Esophagus squamous epithelium (tissue), 4 donors: ENCODE measurements at regions not wholly inside any gene's neighbourhood (a gene's known extent, or its start where the extent isn't known, plus 50 kb on each side); places are given as distances from the start of the nearest gene placed in this dataset.

Experiments used
- POLR2A ChIP-seq, 4 donors: fragments of 450-650 bp; IDR thresholded peaks; one replicate each; pipeline ENCODE4 v1.6.1; 2017; ENCODE audit warnings: antibody characterized with exemption in 4 of 4, mild to moderate bottlenecking in 4 of 4, moderate library complexity in 3 of 4
- TF ChIP-seq, protein P1 (sequence below), 6 experiments: fragments of 450-650 bp in 4 of 6; fragments of 200-600 bp in 2 of 6; sonication (generic) in 2 of 6; IDR thresholded peaks; one replicate each; pipeline ENCODE4 v1.5.1; 2016 to 2019; ENCODE audit warnings: antibody characterized with exemption in 6 of 6, mild to moderate bottlenecking in 4 of 6, moderate library complexity in 4 of 6

DNA sequence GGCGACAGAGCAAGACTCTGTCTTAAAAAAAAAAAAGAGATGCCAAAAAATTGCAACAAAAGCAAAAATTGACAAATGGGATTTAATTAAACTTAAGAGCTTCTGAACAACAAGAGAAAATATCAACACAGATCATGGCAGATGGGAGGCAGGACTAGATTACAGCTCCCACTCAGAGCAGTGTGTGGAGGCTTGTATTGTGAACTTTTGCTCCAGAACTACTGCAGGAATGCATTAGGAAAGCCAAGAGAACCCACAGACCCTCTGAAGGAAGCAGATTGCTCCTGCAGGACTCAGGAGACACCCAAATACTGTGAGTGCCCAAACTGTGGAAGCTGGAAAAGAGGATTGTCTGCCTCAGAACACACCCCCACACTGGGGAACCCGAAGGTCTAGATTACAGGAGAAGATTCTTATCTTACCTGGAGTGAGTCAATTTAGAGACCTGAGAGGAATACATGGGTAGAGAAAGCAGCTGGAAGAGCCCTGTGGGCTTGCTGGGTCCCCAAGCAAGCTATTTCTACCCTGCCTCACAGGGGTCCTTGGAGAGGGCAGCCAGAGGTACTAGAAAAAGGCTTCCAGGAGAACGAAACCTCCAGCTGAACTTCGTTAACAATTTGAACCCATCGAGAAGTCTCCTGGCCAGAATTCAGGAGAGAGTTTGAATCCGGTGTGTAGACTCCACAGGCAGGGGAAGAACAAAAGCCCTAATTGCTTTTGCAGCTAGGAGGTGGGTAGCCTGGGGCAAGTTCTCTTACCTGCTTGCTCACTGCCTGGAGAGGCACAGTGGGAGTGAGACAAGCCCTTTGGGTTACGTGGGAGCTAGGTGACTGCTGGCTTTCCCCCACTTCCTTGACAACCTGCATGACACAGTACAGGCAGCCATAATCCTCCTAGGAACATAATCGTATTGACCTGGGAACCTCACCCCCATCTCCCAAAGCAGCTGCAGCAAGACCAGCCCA is 593.4 kb upstream of the RGMB start:
- TF ChIP-seq, protein P1, sequence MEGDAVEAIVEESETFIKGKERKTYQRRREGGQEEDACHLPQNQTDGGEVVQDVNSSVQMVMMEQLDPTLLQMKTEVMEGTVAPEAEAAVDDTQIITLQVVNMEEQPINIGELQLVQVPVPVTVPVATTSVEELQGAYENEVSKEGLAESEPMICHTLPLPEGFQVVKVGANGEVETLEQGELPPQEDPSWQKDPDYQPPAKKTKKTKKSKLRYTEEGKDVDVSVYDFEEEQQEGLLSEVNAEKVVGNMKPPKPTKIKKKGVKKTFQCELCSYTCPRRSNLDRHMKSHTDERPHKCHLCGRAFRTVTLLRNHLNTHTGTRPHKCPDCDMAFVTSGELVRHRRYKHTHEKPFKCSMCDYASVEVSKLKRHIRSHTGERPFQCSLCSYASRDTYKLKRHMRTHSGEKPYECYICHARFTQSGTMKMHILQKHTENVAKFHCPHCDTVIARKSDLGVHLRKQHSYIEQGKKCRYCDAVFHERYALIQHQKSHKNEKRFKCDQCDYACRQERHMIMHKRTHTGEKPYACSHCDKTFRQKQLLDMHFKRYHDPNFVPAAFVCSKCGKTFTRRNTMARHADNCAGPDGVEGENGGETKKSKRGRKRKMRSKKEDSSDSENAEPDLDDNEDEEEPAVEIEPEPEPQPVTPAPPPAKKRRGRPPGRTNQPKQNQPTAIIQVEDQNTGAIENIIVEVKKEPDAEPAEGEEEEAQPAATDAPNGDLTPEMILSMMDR (IDR thresholded peaks at IDR 0.05): no peak
- no peak for TF ChIP-seq POLR2A (IDR thresholded peaks at IDR 0.05)
